PFSK-1 (cell line): ENCODE measurements at regions not wholly inside any gene's neighbourhood (a gene's known extent, or its start where the extent isn't known, plus 50 kb on each side); places are given as distances from the start of the nearest gene placed in this dataset.

Source experiments
- FOXP2 ChIP-seq: optimal IDR thresholded peaks from 2 replicates; pipeline ENCODE3; 2011; ENCODE audit warnings: borderline replicate concordance, control low read depth, inconsistent platforms; ENCODE audit not compliant: insufficient read depth; ENCODE audit errors: extremely low read length, extremely low read depth
- POLR2AphosphoS5 ChIP-seq: IDR thresholded peaks from 2 replicates; pipeline ENCODE4 v1.6.1; 2012; ENCODE audit warnings: low read depth, mild to moderate bottlenecking, control low read depth, low read length, moderate library complexity
- SIN3A ChIP-seq: IDR thresholded peaks from 2 replicates; pipeline ENCODE4 v1.6.1; 2012; ENCODE audit warnings: mild to moderate bottlenecking, low read length, moderate library complexity, borderline replicate concordance; ENCODE audit not compliant: insufficient read depth
- TAF1 ChIP-seq: IDR thresholded peaks from 2 replicates; pipeline ENCODE4 v1.6.1; 2012; ENCODE audit warnings: low read length, control low read depth, borderline replicate concordance; ENCODE audit not compliant: insufficient read depth
- TF ChIP-seq, protein P1 (sequence below), 2 experiments: IDR thresholded peaks; 2 replicates each; pipeline versions ENCODE4 v1.6.1 to v1.8.0; 2011 to 2012; ENCODE audit warnings: low read depth in 2 of 2, low read length in 2 of 2, control low read depth in 1 of 2, inconsistent platforms in 1 of 2, mild to moderate bottlenecking in 1 of 2, moderate library complexity in 1 of 2; ENCODE audit not compliant: insufficient read depth in 1 of 2

- TF ChIP-seq FOXP2 (no peak), POLR2AphosphoS5 (no peak), TAF1 (no peak), SIN3A (no peak)
- TF ChIP-seq, protein P1, sequence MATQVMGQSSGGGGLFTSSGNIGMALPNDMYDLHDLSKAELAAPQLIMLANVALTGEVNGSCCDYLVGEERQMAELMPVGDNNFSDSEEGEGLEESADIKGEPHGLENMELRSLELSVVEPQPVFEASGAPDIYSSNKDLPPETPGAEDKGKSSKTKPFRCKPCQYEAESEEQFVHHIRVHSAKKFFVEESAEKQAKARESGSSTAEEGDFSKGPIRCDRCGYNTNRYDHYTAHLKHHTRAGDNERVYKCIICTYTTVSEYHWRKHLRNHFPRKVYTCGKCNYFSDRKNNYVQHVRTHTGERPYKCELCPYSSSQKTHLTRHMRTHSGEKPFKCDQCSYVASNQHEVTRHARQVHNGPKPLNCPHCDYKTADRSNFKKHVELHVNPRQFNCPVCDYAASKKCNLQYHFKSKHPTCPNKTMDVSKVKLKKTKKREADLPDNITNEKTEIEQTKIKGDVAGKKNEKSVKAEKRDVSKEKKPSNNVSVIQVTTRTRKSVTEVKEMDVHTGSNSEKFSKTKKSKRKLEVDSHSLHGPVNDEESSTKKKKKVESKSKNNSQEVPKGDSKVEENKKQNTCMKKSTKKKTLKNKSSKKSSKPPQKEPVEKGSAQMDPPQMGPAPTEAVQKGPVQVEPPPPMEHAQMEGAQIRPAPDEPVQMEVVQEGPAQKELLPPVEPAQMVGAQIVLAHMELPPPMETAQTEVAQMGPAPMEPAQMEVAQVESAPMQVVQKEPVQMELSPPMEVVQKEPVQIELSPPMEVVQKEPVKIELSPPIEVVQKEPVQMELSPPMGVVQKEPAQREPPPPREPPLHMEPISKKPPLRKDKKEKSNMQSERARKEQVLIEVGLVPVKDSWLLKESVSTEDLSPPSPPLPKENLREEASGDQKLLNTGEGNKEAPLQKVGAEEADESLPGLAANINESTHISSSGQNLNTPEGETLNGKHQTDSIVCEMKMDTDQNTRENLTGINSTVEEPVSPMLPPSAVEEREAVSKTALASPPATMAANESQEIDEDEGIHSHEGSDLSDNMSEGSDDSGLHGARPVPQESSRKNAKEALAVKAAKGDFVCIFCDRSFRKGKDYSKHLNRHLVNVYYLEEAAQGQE (IDR thresholded peaks at IDR 0.05; ENCODE audit: insufficient read depth in 1 of 2, low read depth in 2 of 2, low read length in 2 of 2) = no peak
Observed at GRCh38 chr6:23523771-23524170, 602.2 kb upstream of the NRSN1 start.

DNA sequence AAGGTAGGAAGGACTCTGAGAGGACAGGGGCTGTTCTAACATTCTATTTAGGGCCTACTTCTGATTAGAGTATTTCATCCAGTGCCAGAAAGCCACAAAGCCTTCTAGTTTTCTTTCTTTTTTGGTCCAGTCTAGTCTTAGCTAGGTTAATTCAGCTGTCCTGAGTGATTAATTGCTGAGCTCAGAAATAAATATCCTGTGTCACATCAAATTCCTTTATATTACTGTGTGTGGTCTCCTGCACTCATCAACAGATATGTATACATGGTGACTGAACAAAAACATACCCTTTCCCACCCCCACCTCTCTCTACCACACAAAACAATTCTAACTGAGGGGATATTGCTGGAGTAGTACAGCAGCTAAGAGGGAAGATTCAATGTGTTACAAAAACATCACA, 601.5 kb upstream of the NRSN1 start:
- TF ChIP-seq FOXP2 (no peak), SIN3A (no peak), POLR2AphosphoS5 (no peak), TAF1 (no peak)
- TF ChIP-seq, protein P1 (IDR thresholded peaks at IDR 0.05; ENCODE audit: insufficient read depth in 1 of 2, low read depth in 2 of 2, low read length in 2 of 2) = no peak

DNA sequence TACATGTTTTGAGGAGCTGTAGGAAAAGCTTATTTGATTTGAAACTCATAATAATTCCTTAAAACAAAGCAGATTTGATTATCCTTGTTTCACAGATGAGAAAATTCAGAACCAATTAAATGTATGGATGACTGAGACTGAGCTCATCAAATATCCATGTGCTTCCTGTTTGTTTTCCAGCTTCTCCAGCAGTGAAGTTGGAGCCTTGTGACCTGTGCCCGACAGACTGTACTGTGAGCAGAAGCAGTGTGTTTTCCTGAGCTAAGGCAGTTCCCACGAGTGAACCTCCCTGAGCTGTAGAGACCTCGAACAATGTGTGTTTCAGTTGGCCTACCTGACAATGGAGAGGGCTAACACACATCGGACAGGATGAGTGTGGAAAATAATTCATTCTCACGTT, 599.5 kb upstream of the NRSN1 start:
- TF ChIP-seq FOXP2 = no peak
- no peak for TF ChIP-seq SIN3A
- no peak for TF ChIP-seq TAF1
- TF ChIP-seq POLR2AphosphoS5 = no peak
- TF ChIP-seq, protein P1 (IDR thresholded peaks at IDR 0.05; ENCODE audit: insufficient read depth in 1 of 2, low read depth in 2 of 2, low read length in 2 of 2) = no peak

- TF ChIP-seq POLR2AphosphoS5 (no peak), TAF1 (no peak), SIN3A (no peak), FOXP2 (no peak)
- TF ChIP-seq, protein P1 (IDR thresholded peaks at IDR 0.05; ENCODE audit: insufficient read depth in 1 of 2, low read depth in 2 of 2, low read length in 2 of 2) = no peak
Observed at GRCh38 chr6:23529902-23530301, 596.1 kb upstream of the NRSN1 start.

DNA sequence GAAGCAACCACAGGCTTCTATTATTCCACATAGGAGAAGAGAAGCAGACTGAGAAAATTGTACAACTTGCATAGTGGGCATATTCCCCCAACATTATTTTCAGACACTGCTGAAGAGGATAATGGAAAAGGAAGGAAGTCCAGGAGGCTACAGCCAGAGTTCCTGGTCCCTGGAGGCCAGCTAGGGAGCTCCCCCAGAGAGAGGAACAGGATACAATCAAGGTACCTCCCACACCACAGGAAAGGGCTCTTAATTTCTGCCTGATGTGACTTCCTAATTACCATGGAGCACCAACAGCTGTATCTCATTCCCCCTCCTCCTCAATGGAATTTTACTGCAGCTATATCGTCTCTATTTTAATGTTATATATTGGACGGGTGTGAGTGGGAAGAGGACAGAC, 594.3 kb upstream of the NRSN1 start:
- TF ChIP-seq, protein P1 (IDR thresholded peaks at IDR 0.05; ENCODE audit: insufficient read depth in 1 of 2, low read depth in 2 of 2, low read length in 2 of 2) = 0 out of 4 replicates have a peak, but pooled peaks of 1 of the 2 experiments have one; percentile 33
- TF ChIP-seq SIN3A (no peak), TAF1 (no peak), FOXP2 (no peak), POLR2AphosphoS5 (no peak; the same call in 1 of the 2 replicates)
